ENCODE measurements at regions not wholly inside any gene's neighbourhood (a gene's known extent, or its start where the extent isn't known, plus 50 kb on each side); places are given as distances from the start of the nearest gene placed in this dataset.

DNA sequence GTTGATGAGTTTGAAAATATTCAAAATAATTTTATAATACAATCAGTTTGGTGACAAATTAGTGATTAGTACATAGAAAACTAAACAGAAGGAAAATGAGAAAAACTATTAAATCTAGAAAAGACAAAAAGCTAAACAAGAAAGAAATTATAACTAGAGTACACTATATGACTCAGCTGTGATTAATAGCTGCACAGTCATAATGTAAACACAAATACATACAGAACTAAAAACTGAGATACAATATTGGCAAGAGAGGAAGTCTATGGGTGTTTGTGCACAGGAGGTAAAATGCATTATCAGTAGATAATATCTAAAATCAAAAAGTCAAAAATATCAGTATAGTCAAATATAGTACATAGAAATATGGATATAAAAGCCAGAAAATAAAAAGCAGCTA, 80.7 kb upstream of the PCSK6 start:
- TF ChIP-seq JUND (IDR thresholded peaks at IDR 0.05) = peak; percentile 45; the same call in 1 of the 2 replicates
- no peak for TF ChIP-seq EZH2 (IDR thresholded peaks at IDR 0.05)
- TF ChIP-seq YY1 (IDR thresholded peaks at IDR 0.05; ENCODE audit: extremely low read depth, insufficient replicate concordance, low read depth, low read length) = no peak
- no peak for TF ChIP-seq POLR2AphosphoS5 (IDR thresholded peaks at IDR 0.05; ENCODE audit: low read depth, low read length)
- TF ChIP-seq, protein P1, sequence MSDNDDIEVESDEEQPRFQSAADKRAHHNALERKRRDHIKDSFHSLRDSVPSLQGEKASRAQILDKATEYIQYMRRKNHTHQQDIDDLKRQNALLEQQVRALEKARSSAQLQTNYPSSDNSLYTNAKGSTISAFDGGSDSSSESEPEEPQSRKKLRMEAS (IDR thresholded peaks at IDR 0.05) = no peak

All from HCT116 (cell line).